Osteoblast (primary cell): ENCODE measurements at regions not wholly inside any gene's neighbourhood (a gene's known extent, or its start where the extent isn't known, plus 50 kb on each side); places are given as distances from the start of the nearest gene placed in this dataset.
A peak's percentile ranks its signal among the peaks of the same experiment; 100 is the strongest.

ENCODE experiments used
- DNase-seq: peaks from one replicate; pipeline ENCODE4 v3.0.0; 2011; ENCODE audit warnings: low spot score, mixed read lengths; ENCODE audit not compliant: insufficient read length; ENCODE audit errors: missing footprints
- H2AFZ ChIP-seq: 2 replicates; pipeline ENCODE4 v1.6.0; 2011; ENCODE audit warnings: mild to moderate bottlenecking, low read length
- H3K27ac ChIP-seq: 2 replicates; pipeline ENCODE4 v1.5.1; 2011; ENCODE audit warnings: mild to moderate bottlenecking, low read depth, low read length, moderate library complexity
- H3K27me3 ChIP-seq: 2 replicates; pipeline ENCODE4 v1.6.0; 2012; ENCODE audit warnings: mild to moderate bottlenecking, control low read depth, inconsistent platforms, low read length, moderate library complexity; ENCODE audit not compliant: insufficient read depth
- H3K36me3 ChIP-seq: 2 replicates; pipeline ENCODE4 v1.5.1; 2011; ENCODE audit warnings: mild to moderate bottlenecking, low read length, control low read depth, moderate library complexity; ENCODE audit not compliant: insufficient read depth
- H3K4me1 ChIP-seq: 2 replicates; pipeline ENCODE4 v1.5.1; 2011; ENCODE audit warnings: mild to moderate bottlenecking, low read length, control low read depth, moderate library complexity; ENCODE audit not compliant: insufficient read depth
- H3K4me2 ChIP-seq: 2 replicates; pipeline ENCODE4 v1.6.0; 2011; ENCODE audit warnings: mild to moderate bottlenecking, low read length; ENCODE audit not compliant: insufficient read depth
- H3K4me3 ChIP-seq: fragments of 200-600 bp; sonication (generic); 3 replicates; pipeline ENCODE4 v1.5.1; 2012; ENCODE audit warnings: mild to moderate bottlenecking, low read length, inconsistent platforms; ENCODE audit not compliant: insufficient read depth
- H3K79me2 ChIP-seq: 2 replicates; pipeline ENCODE4 v1.6.0; 2012; ENCODE audit warnings: mild to moderate bottlenecking, low read length, control low read depth, inconsistent platforms; ENCODE audit not compliant: insufficient read depth
- H3K9me3 ChIP-seq: 2 replicates; pipeline ENCODE4 v1.5.1; 2011; ENCODE audit warnings: low read depth, low read length, control low read depth
- H4K20me1 ChIP-seq: 2 replicates; pipeline ENCODE4 v1.6.0; 2012; ENCODE audit warnings: mild to moderate bottlenecking, low read length, control low read depth; ENCODE audit not compliant: insufficient read depth
- CTCF ChIP-seq: IDR thresholded peaks from 2 replicates; pipeline ENCODE4 v1.5.1; 2011; ENCODE audit warnings: mild to moderate bottlenecking, low read depth, low read length, moderate library complexity; ENCODE audit errors: extremely low read depth

GRCh38 chr21:35465741-35466140 lies 416.6 kb upstream of the RUNX1 start:
- no peak overlapping the region for H3K4me3 ChIP-seq
- H4K20me1 ChIP-seq: no peaks in the 10 kb centered on the region
- H3K27me3 ChIP-seq: no peaks in the 10 kb centered on the region
- no peak for DNase-seq
- H3K79me2 ChIP-seq: no peaks in the 10 kb centered on the region
- H3K4me1 ChIP-seq: peaks cover 7% of the 10 kb centered on the region
- H3K27ac ChIP-seq: no peak overlapping the region
- no peak overlapping the region for H3K4me2 ChIP-seq
- H2AFZ ChIP-seq: no peak overlapping the region
- no peak for TF ChIP-seq CTCF
- H3K9me3 ChIP-seq: no peaks in the 10 kb centered on the region
- H3K36me3 ChIP-seq: no peaks in the 10 kb centered on the region

GRCh38 chr21:35461700-35462099 lies 412.6 kb upstream of the RUNX1 start:
- no peaks in the 10 kb centered on the region for H3K27me3 ChIP-seq
- peak overlapping the region; percentile 70 for H2AFZ ChIP-seq
- H3K4me3 ChIP-seq: no peak overlapping the region
- no peak for DNase-seq
- H4K20me1 ChIP-seq: no peaks in the 10 kb centered on the region
- TF ChIP-seq CTCF: no peak
- H3K4me1 ChIP-seq: no peaks in the 10 kb centered on the region
- no peak overlapping the region for H3K4me2 ChIP-seq
- H3K9me3 ChIP-seq: no peaks in the 10 kb centered on the region
- no peak overlapping the region for H3K27ac ChIP-seq
- no peaks in the 10 kb centered on the region for H3K79me2 ChIP-seq
- H3K36me3 ChIP-seq: no peaks in the 10 kb centered on the region

- H4K20me1 ChIP-seq: no peaks in the 10 kb centered on the region
- no peak overlapping the region for H2AFZ ChIP-seq
- H3K4me1 ChIP-seq: no peaks in the 10 kb centered on the region
- TF ChIP-seq CTCF: no peak
- no peaks in the 10 kb centered on the region for H3K27me3 ChIP-seq
- no peaks in the 10 kb centered on the region for H3K9me3 ChIP-seq
- H3K4me3 ChIP-seq: no peak overlapping the region
- no peak for DNase-seq
- no peak overlapping the region for H3K4me2 ChIP-seq
- H3K36me3 ChIP-seq: no peaks in the 10 kb centered on the region
- H3K79me2 ChIP-seq: no peaks in the 10 kb centered on the region
- H3K27ac ChIP-seq: no peak overlapping the region
Observed at GRCh38 chr21:35460441-35460840, 411.3 kb upstream of the RUNX1 start.

GRCh38 chr21:35458405-35458804 lies 409.3 kb upstream of the RUNX1 start:
- Histone ChIP-seq H3K27ac (no peak overlapping the region), H3K4me2 (no peak overlapping the region)
- DNase-seq: peak; percentile 71

More at GRCh38 chr21:35458405-35458804, 409.3 kb upstream of the RUNX1 start:
- Histone ChIP-seq H3K4me3 (no peak overlapping the region), H4K20me1 (no peaks in the 10 kb centered on the region), H3K9me3 (no peaks in the 10 kb centered on the region), H3K36me3 (no peaks in the 10 kb centered on the region), H2AFZ (no peak overlapping the region), H3K79me2 (no peaks in the 10 kb centered on the region), H3K4me1 (no peaks in the 10 kb centered on the region), H3K27me3 (no peaks in the 10 kb centered on the region)
- TF ChIP-seq CTCF: no peak
